ENCODE measurements at regions not wholly inside any gene's neighbourhood (a gene's known extent, or its start where the extent isn't known, plus 50 kb on each side); places are given as distances from the start of the nearest gene placed in this dataset.

DNA sequence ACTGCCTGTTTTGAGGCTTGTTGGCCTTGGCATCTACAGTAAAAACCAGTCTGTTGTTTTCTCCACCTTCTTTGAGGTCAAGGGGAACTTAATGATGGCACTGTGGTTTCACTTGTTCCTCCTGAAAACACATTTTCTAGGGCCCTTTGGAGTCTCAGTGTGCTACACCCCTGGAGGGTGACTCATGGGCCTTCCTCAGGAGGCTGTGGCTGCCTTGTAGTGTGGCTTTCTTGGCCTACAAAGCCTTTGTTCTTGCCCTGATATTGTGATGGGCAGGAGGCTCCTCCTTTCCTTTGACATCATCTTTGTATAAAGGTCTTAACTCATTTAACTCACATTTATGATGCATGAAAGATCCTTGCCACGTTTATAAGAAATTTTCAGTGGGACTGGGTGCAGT is 56.3 kb upstream of the GPBP1 start:
- TF ChIP-seq, protein P1, sequence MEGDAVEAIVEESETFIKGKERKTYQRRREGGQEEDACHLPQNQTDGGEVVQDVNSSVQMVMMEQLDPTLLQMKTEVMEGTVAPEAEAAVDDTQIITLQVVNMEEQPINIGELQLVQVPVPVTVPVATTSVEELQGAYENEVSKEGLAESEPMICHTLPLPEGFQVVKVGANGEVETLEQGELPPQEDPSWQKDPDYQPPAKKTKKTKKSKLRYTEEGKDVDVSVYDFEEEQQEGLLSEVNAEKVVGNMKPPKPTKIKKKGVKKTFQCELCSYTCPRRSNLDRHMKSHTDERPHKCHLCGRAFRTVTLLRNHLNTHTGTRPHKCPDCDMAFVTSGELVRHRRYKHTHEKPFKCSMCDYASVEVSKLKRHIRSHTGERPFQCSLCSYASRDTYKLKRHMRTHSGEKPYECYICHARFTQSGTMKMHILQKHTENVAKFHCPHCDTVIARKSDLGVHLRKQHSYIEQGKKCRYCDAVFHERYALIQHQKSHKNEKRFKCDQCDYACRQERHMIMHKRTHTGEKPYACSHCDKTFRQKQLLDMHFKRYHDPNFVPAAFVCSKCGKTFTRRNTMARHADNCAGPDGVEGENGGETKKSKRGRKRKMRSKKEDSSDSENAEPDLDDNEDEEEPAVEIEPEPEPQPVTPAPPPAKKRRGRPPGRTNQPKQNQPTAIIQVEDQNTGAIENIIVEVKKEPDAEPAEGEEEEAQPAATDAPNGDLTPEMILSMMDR (IDR thresholded peaks at IDR 0.05; ENCODE audit: unreplicated experiment), result no peak
- no peaks in the 10 kb centered on the region for H3K4me1 Mint-ChIP-seq (ENCODE audit: low read depth, unreplicated experiment)
- CTCF ChIA-PET, result no interaction called here
- DNase-seq, result no peak
- H3K27me3 Mint-ChIP-seq (ENCODE audit: unreplicated experiment), result no peaks in the 10 kb centered on the region
- BruUV-seq (replicated peaks), result no TSS peak
- intact Hi-C loops (cut with micrococcal nuclease; ENCODE audit: unreplicated experiment), result no loop called here
- no peak overlapping the region for H3K4me3 Mint-ChIP-seq (ENCODE audit: low read depth, unreplicated experiment)
- no peaks in the 10 kb centered on the region for H3K9me3 Mint-ChIP-seq (ENCODE audit: low read depth, unreplicated experiment)
- no peak overlapping the region for H3K27ac Mint-ChIP-seq (ENCODE audit: unreplicated experiment)
- H3K36me3 Mint-ChIP-seq (ENCODE audit: insufficient read depth, unreplicated experiment), result no peaks in the 10 kb centered on the region

DNA sequence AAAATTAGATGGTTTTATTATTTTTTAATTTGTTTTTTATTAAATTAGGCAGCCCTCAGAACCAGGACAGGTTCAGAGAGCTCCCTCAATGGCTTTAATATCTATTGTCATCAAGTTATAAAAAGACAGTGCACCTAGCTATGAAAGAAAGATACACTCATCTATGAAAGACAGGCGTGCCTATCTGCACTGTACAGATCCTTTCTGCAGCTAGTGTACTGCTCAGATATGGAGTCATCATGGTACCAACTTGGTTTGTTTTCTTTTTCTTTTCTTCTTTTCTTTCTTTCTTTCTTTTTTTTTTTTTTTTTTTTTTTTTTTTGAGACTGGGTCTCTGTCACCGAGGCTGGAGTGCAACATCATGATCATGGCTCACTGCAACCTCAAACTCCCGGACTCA is 54.8 kb upstream of the GPBP1 start:
- Mint-ChIP-seq H3K36me3 (ENCODE audit: insufficient read depth, unreplicated experiment) (no peaks in the 10 kb centered on the region), H3K9me3 (ENCODE audit: low read depth, unreplicated experiment) (peaks cover 2% of the 10 kb centered on the region), H3K27ac (ENCODE audit: unreplicated experiment) (no peak overlapping the region), H3K27me3 (ENCODE audit: unreplicated experiment) (no peaks in the 10 kb centered on the region), H3K4me3 (ENCODE audit: low read depth, unreplicated experiment) (no peak overlapping the region), H3K4me1 (ENCODE audit: low read depth, unreplicated experiment) (no peaks in the 10 kb centered on the region)
- TF ChIP-seq, protein P1 (IDR thresholded peaks at IDR 0.05; ENCODE audit: unreplicated experiment), result no peak
- DNase-seq, result no peak
- CTCF ChIA-PET, result no interaction called here
- no TSS peak for BruUV-seq (replicated peaks)
- intact Hi-C loops (cut with micrococcal nuclease; ENCODE audit: unreplicated experiment), result no loop called here

DNA sequence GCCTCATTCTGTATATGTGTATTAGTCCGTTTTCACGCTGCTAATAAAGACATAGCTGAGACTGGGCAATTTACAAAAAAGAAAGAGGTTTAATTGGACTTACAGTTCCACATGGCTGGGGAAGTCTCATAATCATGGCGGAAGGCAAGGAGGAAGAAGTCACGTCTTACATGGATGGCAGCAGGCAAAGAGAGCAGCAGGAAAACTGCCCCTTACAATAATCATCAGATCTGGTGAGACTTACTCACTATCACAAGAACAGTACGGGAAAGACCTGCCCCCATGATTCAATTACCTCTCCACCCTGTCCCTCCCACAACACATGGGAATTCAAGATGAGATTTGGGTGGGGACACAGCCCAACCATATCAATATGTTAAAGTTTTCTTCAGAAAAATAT is 49.8 kb upstream of the GPBP1 start:
- CTCF ChIA-PET, result interaction anchor here (0.6 kb wide), 1 partner anchor 1179 kb away, joined by 11 read pairs; no protein-coding TSS in a partner anchor
- DNase-seq, result no peak
- peaks cover 3% of the 10 kb centered on the region for H3K9me3 Mint-ChIP-seq (ENCODE audit: low read depth, unreplicated experiment)
- no peak overlapping the region for H3K27ac Mint-ChIP-seq (ENCODE audit: unreplicated experiment)
- H3K27me3 Mint-ChIP-seq (ENCODE audit: unreplicated experiment), result no peaks in the 10 kb centered on the region
- no peaks in the 10 kb centered on the region for H3K4me1 Mint-ChIP-seq (ENCODE audit: low read depth, unreplicated experiment)
- BruUV-seq (replicated peaks), result no TSS peak
- no peaks in the 10 kb centered on the region for H3K36me3 Mint-ChIP-seq (ENCODE audit: insufficient read depth, unreplicated experiment)
- no peak overlapping the region for H3K4me3 Mint-ChIP-seq (ENCODE audit: low read depth, unreplicated experiment)
- TF ChIP-seq, protein P1 (IDR thresholded peaks at IDR 0.05; ENCODE audit: unreplicated experiment), result no peak
- intact Hi-C loops (cut with micrococcal nuclease; ENCODE audit: unreplicated experiment), result no loop called here
